DOHH2 (cell line): ENCODE measurements at regions not wholly inside any gene's neighbourhood (a gene's known extent, or its start where the extent isn't known, plus 50 kb on each side); places are given as distances from the start of the nearest gene placed in this dataset.
"Not testable (repeated sequence)": the region's sequence is repeated elsewhere in the genome, so short reads cannot be mapped to it uniquely, and the experiment has no call there.

Experiments used
- H3F3A ChIP-seq: fragments of 200-600 bp; sonication (generic), shearing (Covaris generic); 2 replicates; pipeline ENCODE4 v1.6.0; 2016; ENCODE audit warnings: antibody characterized with exemption, mild to moderate bottlenecking; ENCODE audit not compliant: control insufficient read depth, insufficient read depth
- H3K27ac ChIP-seq: fragments of 200-600 bp; sonication (generic); 2 replicates; pipeline ENCODE4 v1.5.1; 2014; ENCODE audit warnings: low read depth, mild to moderate bottlenecking, low read length, moderate library complexity
- H3K27me3 ChIP-seq: fragments of 200-600 bp; sonication (generic); 2 replicates; pipeline ENCODE4 v1.6.1; 2014; ENCODE audit warnings: mild to moderate bottlenecking, low read length, mixed read lengths; ENCODE audit not compliant: control insufficient read depth
- H3K36me3 ChIP-seq: fragments of 200-600 bp; sonication (generic); 2 replicates; pipeline ENCODE4 v1.6.1; 2014; ENCODE audit warnings: mild to moderate bottlenecking, low read length, moderate library complexity, mixed read lengths; ENCODE audit not compliant: control insufficient read depth
- H3K4me1 ChIP-seq: fragments of 200-600 bp; sonication (generic); 2 replicates; pipeline ENCODE4 v1.6.1; 2014; ENCODE audit warnings: mild to moderate bottlenecking, low read length, mixed read lengths; ENCODE audit not compliant: control insufficient read depth
- H3K4me2 ChIP-seq: fragments of 200-600 bp; sonication (generic); 2 replicates; pipeline ENCODE4 v1.6.0; 2014; ENCODE audit warnings: mild to moderate bottlenecking, low read length, moderate library complexity
- H3K4me3 ChIP-seq: fragments of 200-600 bp; sonication (generic); 2 replicates; pipeline ENCODE4 v1.5.1; 2014; ENCODE audit warnings: mild to moderate bottlenecking, low read length, mixed read lengths
- H3K79me2 ChIP-seq: fragments of 200-600 bp; sonication (generic); 2 replicates; pipeline ENCODE4 v1.6.1; 2014; ENCODE audit warnings: mild to moderate bottlenecking, low read length, mixed read lengths; ENCODE audit not compliant: control insufficient read depth
- H3K9me2 ChIP-seq: fragments of 200-600 bp; sonication (generic); replicated peaks from 2 replicates; pipeline ENCODE4 v1.6.1; 2014; ENCODE audit warnings: mild to moderate bottlenecking, low read length, mixed read lengths; ENCODE audit not compliant: control insufficient read depth
- H3K9me3 ChIP-seq: fragments of 200-600 bp; sonication (generic); 2 replicates; pipeline ENCODE4 v1.6.1; 2014; ENCODE audit warnings: antibody characterized with exemption, low read length, mixed read lengths; ENCODE audit not compliant: control insufficient read depth, insufficient read depth
- H4K20me1 ChIP-seq: fragments of 200-600 bp; sonication (generic); 2 replicates; pipeline ENCODE4 v1.6.0; 2014; ENCODE audit warnings: low read depth, mild to moderate bottlenecking, antibody characterized with exemption, low read length, moderate library complexity; ENCODE audit not compliant: control insufficient read depth, insufficient read depth
- EZH2phosphoT487 ChIP-seq: fragments of 200-600 bp; sonication (generic); IDR thresholded peaks from 2 replicates; pipeline ENCODE4 v1.6.1; 2017; ENCODE audit warnings: borderline replicate concordance, mild to moderate bottlenecking, antibody characterized with exemption, low read length, moderate library complexity, mixed read lengths
- TF ChIP-seq, protein P1 (sequence below): fragments of 200-600 bp; sonication (generic); IDR thresholded peaks from one replicate; pipeline ENCODE4 v1.5.1; 2014; ENCODE audit warnings: antibody characterized with exemption, mild to moderate bottlenecking, low read depth, low read length; ENCODE audit not compliant: poor library complexity, severe bottlenecking

DNA sequence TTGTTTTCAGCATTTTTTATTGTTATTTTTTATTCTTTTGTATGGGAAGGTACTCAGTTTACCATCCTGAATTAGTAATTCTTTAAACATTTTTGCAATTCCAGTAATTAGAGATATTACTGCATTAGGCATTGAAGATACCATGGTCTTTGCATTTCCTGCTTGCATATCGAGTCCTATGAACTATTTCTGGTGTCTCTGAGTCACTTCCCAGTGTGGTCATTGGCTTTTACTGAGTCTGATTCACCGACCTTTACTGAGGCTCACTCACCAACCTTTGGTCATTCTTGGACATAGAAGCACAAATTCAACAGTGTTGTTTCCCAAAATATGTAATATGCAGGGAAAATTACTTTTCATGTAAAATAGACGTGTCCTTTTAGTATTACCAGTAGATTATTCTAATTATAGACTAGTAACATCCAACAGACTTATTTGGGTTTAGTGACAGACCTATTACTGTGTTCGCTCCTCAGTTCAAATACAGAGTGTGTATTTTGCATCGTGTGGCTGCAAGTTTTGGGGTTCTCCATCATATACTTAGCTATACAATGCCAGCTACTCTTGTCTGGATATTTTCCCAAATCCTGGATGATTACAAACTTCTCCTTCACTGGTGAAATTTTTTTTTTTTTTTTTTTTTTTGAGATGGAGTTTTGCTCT is 180.7 kb upstream of the PRSS1 start:
- no peaks in the 10 kb centered on the region for H3K79me2 ChIP-seq
- no peak overlapping the region for H3K4me3 ChIP-seq
- H3K9me3 ChIP-seq = no peaks in the 10 kb centered on the region
- 0 out of 2 replicates have a peak, but pooled peaks cover 2% of the 10 kb centered on the region for H4K20me1 ChIP-seq
- H3K4me2 ChIP-seq = no peak overlapping the region
- no peaks in the 10 kb centered on the region for H3F3A ChIP-seq
- no peaks in the 10 kb centered on the region for H3K9me2 ChIP-seq
- no peak overlapping the region for H3K27ac ChIP-seq
- no peaks in the 10 kb centered on the region for H3K36me3 ChIP-seq
- peaks cover 42% of the 10 kb centered on the region for H3K27me3 ChIP-seq
- no peak for TF ChIP-seq EZH2phosphoT487
- no peaks in the 10 kb centered on the region for H3K4me1 ChIP-seq

GRCh38 chr7:142567201-142568075 is 181.8 kb upstream of the PRSS1 start:
- no peaks in the 10 kb centered on the region for H3K9me2 ChIP-seq
- H3K27ac ChIP-seq = no peak overlapping the region
- H3K36me3 ChIP-seq = no peaks in the 10 kb centered on the region
- TF ChIP-seq, protein P1, sequence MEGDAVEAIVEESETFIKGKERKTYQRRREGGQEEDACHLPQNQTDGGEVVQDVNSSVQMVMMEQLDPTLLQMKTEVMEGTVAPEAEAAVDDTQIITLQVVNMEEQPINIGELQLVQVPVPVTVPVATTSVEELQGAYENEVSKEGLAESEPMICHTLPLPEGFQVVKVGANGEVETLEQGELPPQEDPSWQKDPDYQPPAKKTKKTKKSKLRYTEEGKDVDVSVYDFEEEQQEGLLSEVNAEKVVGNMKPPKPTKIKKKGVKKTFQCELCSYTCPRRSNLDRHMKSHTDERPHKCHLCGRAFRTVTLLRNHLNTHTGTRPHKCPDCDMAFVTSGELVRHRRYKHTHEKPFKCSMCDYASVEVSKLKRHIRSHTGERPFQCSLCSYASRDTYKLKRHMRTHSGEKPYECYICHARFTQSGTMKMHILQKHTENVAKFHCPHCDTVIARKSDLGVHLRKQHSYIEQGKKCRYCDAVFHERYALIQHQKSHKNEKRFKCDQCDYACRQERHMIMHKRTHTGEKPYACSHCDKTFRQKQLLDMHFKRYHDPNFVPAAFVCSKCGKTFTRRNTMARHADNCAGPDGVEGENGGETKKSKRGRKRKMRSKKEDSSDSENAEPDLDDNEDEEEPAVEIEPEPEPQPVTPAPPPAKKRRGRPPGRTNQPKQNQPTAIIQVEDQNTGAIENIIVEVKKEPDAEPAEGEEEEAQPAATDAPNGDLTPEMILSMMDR = no peak
- no peak for TF ChIP-seq EZH2phosphoT487
- H4K20me1 ChIP-seq = 0 out of 2 replicates have a peak, but pooled peaks cover 2% of the 10 kb centered on the region
- H3K4me1 ChIP-seq = no peaks in the 10 kb centered on the region
- no peaks in the 10 kb centered on the region for H3K9me3 ChIP-seq
- H3K4me2 ChIP-seq = no peak overlapping the region
- no peaks in the 10 kb centered on the region for H3K79me2 ChIP-seq
- H3F3A ChIP-seq = no peaks in the 10 kb centered on the region
- no peak overlapping the region for H3K4me3 ChIP-seq
- H3K27me3 ChIP-seq = peaks cover 53% of the 10 kb centered on the region

DNA sequence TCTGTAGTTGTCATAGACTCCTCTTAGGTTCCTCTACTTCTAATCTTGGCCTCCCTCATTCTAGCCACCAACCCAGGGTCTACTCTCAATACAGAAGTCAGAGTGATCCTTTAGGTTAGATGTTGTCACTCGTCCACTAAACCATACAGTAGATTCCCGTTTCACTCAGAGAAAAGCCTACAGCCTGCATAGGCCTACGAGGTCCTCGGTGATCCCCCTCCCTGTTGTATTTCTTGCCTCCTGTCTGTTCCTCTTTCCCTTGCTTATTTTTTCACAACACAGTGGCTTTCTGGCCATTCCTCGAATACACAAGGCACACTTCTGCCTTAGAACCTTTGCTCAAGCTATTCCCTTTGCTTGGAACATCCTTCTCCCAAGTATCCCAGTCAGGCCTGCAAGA is 183.0 kb upstream of the PRSS1 start:
- H3K4me2 ChIP-seq = no peak overlapping the region
- H3K9me3 ChIP-seq = no peaks in the 10 kb centered on the region
- no peak overlapping the region for H3K27ac ChIP-seq
- H3K4me1 ChIP-seq = no peaks in the 10 kb centered on the region
- TF ChIP-seq EZH2phosphoT487 = no peak
- TF ChIP-seq, protein P1 = no peak
- H3K36me3 ChIP-seq = no peaks in the 10 kb centered on the region
- H3K9me2 ChIP-seq = no peaks in the 10 kb centered on the region
- H3F3A ChIP-seq = no peaks in the 10 kb centered on the region
- H3K79me2 ChIP-seq = no peaks in the 10 kb centered on the region
- 0 out of 2 replicates have a peak, but pooled peaks cover 2% of the 10 kb centered on the region for H4K20me1 ChIP-seq
- H3K27me3 ChIP-seq = peaks cover 57% of the 10 kb centered on the region
- H3K4me3 ChIP-seq = no peak overlapping the region

DNA sequence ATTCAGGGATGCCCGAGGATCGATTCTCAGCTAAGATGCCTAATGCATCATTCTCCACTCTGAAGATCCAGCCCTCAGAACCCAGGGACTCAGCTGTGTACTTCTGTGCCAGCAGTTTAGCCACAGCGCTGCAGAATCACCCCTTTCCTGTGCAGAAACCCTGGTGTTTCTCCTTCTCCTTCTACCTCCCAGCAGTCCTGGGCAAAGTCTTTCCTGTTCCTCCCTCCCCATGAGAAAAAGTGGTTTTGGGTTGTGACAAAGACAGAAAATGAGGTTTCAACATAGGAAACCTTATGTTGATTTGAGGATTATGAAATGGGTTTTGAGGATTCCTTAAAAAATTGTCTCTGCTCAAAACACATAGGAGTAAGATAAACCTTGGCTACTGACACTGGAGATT is 185.1 kb upstream of the PRSS1 start:
- not testable (repeated sequence) for H3K27ac ChIP-seq, H3K4me1 ChIP-seq, H3K36me3 ChIP-seq, H3K9me3 ChIP-seq, H3K9me2 ChIP-seq, H3K4me3 ChIP-seq, H3F3A ChIP-seq, H4K20me1 ChIP-seq, H3K4me2 ChIP-seq, H3K79me2 ChIP-seq
- H3K27me3 ChIP-seq = peaks cover 58% of the 10 kb centered on the region
